HG03175 (cell line): ENCODE measurements at regions not wholly inside any gene's neighbourhood (a gene's known extent, or its start where the extent isn't known, plus 50 kb on each side); places are given as distances from the start of the nearest gene placed in this dataset.
A peak's percentile ranks its signal among the peaks of the same experiment; 100 is the strongest.

Experiments used
- ATAC-seq: cut with Tn5 transposase; IDR thresholded peaks from one replicate; pipeline ENCODE4 v1.9.1; 2021; ENCODE audit warnings: mild to moderate bottlenecking, moderate library complexity; ENCODE audit not compliant: unreplicated experiment

GRCh38 chr5:126354012-126354857, 69.0 kb upstream of the GRAMD2B start:
- no peak for ATAC-seq

GRCh38 chr5:126354858-126355731, 68.1 kb upstream of the GRAMD2B start:
- ATAC-seq, result no peak

- ATAC-seq, result peak; percentile 21
Observed at GRCh38 chr5:126355940-126356339, 67.3 kb upstream of the GRAMD2B start.

DNA sequence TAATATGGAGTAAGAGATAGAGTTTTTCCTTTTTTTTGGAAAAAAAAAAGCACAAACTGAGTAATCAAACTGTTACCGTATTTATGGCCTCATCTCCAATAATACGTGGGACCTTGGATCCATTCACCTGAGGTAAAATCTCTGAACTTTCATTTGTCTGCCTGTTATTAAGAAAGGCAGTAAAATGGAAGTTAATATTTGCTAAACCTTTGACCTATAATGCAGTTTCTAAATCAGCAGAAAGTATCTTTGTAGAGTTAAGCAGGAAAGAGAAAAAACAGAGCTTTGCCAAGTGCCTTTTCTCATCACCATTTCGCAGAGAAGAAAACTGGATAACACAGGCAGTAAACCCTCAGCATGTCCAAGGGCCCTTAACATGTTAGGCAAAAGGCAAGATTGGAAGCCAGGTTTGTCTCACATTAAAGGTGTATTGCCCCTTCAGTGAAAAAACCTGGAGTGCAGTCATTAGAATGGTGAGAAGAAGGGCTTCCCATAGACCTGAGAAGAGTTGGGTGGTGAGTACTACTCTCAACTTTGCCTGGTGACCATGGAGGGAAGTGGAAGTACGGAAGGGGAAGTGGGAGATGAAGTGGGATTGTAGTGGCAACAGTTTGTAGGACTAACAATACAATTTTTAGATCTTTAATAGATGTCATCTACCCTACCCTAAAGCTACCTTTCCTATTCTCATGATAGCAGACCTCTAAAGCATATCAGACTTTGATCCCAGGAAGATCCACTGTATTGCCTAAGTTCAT, 65.4 kb upstream of the GRAMD2B start:
- ATAC-seq, result no peak

DNA sequence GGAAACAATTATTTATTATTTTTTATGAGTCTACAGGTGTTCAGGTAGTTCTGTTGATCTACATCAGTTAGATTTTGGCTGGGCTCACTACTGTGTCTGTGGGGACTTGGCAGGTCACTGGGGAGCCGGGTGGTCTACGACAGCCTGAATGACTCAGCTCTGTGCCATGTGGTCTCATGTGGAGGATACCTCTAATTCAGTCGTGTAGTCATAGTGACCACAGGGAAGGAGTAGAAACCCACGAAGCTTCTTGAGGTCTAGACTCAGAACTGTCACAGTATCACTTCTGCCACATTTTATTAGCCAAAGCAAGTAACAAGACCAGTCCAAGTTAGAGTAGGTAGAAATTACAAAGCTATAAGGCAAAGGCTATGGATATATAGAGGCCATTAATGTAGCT, 64.7 kb upstream of the GRAMD2B start:
- ATAC-seq, result peak; percentile 92

DNA sequence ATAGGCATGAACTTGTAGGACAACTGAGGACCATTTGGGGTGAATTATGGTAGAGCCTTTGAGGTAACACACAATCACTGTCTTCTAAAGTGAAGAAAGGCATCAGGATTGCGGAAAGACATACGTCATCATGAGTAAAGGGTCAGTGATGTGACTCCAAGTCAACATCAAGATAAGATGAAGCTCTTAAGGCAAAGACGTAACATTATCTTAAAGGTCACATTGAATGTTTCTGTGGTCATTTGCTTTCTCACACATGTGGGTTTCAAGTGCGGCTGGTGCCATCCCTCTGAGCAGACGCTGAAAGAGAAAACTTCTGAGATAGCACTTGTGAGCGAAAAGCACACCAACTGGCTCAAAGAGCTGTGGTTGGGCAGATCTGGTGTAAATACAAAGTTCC, 63.3 kb upstream of the GRAMD2B start:
- no peak for ATAC-seq

DNA sequence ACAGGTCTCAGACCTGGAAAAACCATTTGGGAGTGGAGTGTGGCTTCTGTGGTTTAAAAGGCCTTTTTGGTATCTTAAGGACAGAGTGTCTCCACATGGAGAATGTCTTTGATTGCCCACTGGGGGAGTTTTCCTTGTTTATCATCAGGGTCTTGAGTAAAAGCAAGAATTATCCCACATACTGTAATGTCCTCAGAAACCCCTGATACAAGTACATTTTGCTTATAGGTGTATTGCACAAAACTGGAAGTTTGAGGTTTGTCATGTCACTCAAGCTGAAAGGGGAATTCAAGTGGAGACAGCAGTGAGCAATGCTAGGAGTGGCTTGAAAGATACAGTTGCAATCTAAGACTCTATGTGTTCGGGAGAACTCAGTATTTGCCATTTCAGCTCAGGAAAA, 62.7 kb upstream of the GRAMD2B start:
- no peak for ATAC-seq

GRCh38 chr5:126363658-126364057, 59.6 kb upstream of the GRAMD2B start:
- no peak for ATAC-seq

- no peak for ATAC-seq
Observed at GRCh38 chr5:126364206-126364902, 58.9 kb upstream of the GRAMD2B start.

- no peak for ATAC-seq
Observed at GRCh38 chr5:126365446-126366198, 57.6 kb upstream of the GRAMD2B start.

DNA sequence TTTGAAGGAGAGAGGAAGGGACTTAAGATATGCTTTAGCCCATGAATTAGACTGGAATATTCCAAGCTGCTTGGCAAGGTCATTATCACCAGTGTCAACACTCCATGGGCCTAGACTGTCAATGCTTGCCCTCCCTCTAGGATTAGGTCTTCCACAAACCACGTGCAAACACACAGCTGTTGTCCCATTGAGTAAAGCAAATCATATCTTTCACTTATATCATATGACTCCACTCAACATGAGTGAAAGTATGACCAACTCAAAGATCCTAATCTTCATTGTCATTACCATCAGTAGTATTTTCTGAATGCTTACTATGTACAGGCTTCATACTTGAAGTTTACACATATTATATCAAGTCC, 57.0 kb upstream of the GRAMD2B start:
- ATAC-seq, result no peak

GRCh38 chr5:126368239-126368812, 54.9 kb upstream of the GRAMD2B start:
- ATAC-seq, result no peak

- no peak for ATAC-seq
Observed at GRCh38 chr5:126369083-126369482, 54.1 kb upstream of the GRAMD2B start.

GRCh38 chr5:126369995-126370731, 53.0 kb upstream of the GRAMD2B start:
- ATAC-seq, result no peak

DNA sequence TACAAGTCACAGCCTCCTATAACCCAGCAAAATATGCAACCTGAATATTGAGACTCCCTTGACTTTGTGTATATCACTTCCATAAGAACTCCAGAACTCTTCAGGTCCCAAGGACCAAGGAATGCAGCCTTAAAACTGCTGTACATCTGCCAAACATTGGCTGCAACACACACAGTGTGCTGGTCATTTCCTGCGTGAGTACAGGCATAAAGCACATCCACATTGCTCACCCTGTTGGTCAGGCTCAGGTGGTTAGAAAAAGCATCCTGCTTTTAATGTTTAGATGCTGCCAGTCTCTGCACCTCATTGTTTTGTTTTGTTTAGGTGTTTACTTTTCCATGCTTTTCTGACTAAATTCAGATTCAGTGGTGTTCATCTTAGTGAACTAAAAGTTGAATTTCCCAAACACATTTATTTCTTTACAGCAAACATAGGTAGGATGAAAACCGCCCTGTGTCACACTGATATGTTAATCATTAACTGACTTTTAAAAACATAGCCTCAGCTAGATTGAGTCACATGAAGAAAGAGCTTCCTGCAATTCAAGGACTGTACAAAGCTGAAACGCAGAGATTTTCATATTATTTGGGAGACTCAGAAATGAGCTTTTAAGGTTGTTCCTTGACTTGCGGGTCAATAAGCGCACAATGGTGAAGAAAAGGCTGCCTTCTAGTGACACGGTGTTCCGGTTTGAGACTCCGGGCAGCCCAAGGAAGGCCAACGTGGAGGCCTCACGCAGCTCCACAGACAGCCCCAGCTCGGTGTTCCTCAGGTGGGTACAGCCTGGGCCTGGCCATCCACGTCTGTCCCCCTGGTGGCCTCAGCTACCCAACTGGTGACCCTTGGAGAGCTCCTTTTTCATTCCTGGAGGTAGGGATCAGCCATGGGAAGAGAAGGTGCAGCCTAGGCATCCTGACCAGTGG, 52.2 kb upstream of the GRAMD2B start:
- peak; percentile 47 for ATAC-seq

DNA sequence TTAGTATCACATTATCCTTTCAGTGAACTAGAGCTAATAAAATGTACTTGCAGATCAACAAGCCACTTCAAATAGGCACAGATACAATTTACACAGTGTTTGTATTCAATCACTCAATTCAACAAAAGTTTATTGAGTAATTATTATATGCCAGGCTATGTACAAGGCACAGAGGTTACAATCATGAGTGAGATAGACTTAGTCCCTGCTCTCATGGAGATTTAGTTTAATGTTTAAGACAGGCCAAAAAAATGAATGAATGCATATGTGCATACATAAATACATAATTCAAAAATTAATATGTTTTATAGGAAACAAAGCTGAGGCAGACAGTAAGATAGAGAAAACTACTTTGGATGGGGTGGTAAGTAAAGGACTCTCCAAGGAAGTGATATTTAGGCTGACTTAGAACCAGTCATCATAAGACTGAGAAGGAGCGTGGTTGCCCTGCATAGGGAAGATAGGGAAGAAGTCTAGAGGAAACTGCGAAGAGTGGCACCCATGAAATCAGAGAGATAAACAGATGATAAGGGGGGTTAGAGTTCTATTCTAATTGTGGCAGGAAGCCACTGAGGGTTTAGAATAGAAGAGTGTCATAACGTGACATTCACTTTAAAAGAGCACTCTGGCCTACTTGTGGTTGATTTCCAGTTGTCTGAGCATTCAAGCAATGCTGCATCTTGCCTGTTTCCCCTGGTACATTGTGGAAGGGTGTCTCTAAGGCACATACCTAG, 49.7 kb upstream of the GRAMD2B start:
- peak; percentile 37 for ATAC-seq
